HG03139 (cell line): ENCODE measurements at regions not wholly inside any gene's neighbourhood (a gene's known extent, or its start where the extent isn't known, plus 50 kb on each side); places are given as distances from the start of the nearest gene placed in this dataset.

Experiments used
- ATAC-seq: cut with Tn5 transposase; IDR thresholded peaks from one replicate; pipeline ENCODE4 v1.9.1; 2021; ENCODE audit not compliant: unreplicated experiment

DNA sequence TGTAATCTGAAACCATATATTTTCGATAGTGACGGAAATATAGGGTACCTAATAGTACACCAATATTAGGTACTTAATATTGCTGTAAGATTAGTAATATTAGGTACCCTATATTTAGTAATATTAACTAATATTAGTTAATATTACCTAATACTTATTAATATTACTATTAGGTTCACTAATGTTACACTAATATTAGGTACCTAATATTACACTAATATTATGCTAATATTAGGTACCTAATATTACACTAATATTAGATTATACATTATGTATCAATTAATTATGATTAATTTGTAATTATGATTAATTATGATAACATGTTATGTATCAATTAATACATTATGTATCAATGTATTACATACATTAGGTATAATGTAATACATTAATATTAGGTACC, 518.2 kb upstream of the LRATD1 start:
- no peak for ATAC-seq

DNA sequence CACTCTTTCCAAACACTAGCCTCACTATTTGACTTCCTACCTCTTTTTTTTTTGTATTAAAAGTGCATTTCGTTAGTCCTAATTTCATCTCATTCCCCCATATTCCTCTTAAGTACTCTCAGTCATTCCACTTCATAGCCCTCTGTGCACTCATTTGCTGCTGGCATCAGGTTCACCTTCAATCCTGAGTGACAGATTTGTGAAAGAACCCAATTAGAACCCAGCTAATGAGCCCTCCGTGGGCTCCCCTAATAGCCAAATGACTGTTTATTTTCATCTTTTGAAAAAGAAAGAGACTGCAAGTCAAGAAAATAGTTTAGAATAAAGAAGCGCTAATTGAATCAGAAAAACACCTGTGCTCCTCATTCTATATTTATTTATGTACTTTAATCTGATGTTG, 512.1 kb upstream of the LRATD1 start:
- no peak for ATAC-seq

DNA sequence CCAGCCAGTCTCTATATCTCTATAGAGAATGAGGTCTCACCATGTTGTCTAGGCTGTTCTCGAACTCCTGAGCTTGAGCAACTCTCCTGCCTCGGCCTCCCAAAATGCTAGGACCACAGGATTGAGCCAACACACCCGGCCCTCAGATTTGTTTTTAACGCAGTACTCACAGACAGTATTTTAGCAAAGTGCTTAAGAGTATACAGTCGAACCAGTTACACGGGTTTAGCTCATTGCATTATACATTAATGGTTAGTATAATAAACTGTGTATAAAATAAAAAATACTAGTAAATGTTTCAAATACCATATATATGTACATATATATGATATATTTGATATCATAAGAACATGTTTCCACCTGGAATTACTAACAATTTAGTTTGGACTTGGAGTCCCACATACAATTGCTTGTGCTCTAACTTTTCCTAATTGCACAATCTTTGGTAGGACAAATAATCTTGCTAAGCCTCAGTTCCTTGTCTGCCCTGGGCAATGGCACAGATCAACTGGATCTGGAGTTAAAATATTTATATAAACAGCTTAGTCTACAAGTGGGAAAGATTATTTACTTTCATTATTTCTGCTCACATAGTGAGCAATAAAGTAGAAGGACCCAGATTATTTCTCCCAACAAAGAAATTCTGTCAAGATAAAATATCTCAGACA, 508.9 kb upstream of the LRATD1 start:
- ATAC-seq: no peak

DNA sequence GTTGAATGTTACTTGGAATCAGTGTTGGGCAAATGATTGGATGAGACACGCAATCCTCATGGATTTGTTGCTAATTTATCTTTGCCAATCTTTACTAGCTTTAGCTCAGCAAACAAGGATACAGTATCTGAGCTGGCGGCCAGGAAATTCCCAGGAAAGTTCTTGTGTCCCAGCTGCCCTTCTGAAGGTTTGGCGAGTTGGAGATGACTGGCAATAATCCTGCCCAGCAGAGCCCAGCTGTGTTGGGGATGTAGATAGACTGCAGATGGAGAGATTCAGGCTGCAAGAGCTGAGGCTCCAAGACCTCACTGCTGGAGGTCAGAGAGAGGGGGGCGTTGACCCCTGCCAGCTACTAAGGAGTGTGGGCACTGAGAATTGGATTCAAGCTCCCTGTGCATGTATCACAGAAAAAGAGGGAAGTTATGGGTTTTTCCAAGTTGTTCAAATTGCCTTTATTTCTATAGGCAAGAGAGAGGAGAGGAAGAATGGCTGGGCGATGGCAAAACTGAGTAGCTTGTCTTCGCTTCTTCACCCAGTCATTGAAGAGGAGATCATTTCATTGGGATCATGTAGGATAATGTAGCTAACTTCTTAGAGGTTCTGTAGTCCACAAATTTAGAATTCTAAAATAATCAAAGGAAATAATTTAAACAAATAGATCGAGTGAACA, 506.8 kb upstream of the LRATD1 start:
- ATAC-seq: no peak

DNA sequence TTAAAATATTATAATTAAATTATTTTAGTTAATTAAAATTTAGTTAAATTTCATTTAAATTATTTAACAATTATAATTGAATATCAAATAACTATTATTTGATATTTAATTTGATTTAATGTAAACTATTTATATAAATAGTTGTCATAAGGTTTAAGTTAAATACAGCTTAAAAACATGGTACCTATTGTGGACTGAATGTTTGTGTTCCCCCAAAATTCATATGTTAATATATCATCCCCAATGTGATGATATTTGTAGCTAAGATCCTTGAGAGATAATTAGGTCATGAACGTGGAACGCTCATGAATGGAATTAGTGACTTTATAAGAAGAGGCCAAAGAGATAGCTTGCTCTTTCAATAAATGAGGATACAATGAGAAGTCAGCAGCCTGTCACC, 505.7 kb upstream of the LRATD1 start:
- ATAC-seq: no peak

DNA sequence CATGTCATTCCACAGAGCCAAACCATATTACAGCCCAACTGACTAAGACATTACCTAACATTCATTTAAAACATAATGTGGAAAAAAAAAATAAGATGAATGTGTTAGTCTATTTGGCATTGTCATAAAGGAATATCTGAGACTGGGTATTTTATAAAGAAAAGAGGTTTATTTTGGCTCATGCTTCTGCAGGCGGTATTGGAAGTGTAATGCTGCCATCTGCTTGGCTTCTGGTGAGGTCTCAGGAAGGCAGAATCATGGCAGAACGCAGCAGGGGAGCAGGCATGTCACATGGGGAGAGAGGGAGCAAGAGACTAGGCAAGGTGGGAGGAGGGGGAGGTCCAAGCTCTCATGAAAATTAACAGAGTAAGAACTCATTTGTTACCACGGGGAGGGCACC, 504.8 kb upstream of the LRATD1 start:
- ATAC-seq: no peak

DNA sequence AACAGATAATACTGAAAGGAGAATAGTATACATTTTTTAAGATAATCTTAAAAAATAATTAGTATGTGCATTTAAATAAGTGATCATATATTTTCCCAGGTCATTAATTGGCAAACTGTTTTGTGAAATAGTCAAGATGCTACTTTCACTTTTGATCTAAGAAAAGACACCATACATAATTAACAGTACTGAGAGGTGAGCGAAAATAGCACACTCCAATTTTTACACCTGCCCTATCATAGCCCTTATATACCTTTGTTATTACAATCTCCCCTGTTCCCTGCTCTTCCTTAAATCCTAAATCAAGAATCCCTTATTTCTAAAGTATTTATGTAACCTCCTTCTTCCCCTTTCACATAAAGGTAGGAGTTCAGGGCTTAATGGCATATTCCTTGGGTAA, 500.1 kb upstream of the LRATD1 start:
- ATAC-seq: no peak

DNA sequence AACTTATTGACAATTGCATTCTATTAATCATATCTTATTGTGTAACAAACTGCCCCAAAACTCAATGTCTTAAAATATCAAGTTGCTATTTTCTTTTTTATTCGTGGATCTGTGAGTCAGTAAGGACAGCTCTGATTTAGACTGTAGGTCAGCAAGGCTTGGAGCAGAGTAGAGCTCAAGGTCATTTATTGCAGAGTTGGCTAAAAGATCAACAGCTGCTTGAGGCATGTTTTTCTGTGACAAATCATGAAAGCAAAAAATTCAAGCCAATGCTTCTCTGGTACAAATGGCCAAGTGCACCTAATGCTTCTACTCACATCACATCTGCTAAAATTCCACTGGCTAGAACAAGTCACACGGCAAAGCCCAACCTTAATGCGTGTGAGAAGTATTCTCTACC, 497.7 kb upstream of the LRATD1 start:
- ATAC-seq: no peak

DNA sequence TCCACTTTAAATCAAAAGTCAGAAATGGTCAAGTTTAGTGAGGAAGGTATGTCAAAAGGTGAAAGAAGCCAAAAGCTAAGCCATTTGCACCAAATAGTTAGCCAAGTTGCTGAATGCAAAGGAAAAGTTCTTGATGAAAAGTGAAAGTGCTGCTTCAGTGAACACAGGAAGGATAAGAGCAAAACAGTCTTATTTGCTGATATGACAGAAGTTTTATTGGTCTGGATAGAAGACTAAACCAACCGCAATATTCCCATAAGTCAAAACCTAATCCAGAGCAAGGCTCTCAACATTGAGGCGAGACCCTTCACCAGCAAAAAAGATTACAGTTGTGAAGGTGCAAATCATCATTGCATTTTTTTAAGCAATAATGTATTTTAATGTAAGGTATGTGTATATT, 496.5 kb upstream of the LRATD1 start:
- ATAC-seq: no peak

DNA sequence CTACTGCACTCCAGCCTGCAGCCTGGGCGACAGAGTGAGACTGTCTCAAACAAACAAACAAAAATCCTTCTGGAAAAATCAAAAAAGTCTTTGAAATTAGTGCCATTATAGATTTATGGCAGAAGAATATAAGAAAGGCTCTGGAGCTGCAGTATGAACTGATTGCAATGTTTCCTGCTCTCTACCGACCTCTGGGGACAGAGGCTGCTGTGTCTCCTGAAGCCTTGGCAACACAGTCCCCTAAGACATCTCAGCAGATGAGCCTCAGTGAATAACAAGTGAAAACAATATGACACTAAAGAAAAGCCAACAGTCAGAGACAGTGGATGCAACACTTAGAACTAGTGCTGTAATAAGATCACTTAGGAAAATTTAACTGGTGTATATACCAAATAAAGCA, 494.9 kb upstream of the LRATD1 start:
- ATAC-seq: no peak

DNA sequence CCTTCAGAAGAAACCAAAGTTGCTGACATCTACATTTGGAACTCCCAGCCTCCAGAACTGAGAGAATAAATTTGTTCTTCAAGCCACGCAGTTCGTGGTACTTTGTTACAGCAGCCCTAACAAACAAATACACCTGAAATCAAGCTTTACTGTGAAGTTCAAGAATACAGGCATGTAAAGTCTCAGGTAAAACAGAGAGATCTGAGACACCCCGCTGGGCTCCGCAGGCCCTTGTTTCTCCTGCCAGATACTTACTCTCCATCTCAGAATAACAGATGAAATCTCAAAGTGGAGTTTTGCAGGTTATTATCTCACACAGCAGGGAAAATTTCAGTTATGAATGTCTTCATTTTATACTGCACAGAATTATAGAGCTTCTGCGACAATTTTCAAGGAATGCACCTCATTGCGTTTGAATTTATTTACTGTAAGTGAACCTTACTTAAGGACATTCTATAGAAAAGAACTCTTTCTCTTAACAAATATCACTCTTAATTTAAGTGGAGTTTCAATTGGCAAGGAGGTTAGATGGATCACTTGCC, 492.4 kb upstream of the LRATD1 start:
- ATAC-seq: no peak

DNA sequence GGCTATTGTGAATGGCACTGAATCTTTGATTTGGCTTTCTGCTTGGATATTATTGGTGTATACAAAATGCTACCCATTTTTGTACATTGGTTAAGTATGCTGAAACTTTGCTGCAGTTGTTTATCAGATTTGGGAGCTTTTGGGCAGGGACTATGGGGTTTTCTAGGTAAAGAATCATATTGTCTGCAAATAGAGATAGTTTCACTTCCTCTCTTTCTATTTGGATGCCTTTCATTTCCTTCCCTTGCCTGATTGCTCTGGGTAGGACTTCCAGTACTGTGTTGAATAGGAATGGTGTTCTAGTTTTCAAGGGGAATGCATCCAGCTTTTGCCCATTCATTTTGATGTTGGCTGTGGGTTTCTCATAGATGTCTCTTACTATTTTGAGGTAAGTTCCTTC, 489.1 kb upstream of the LRATD1 start:
- no peak for ATAC-seq

DNA sequence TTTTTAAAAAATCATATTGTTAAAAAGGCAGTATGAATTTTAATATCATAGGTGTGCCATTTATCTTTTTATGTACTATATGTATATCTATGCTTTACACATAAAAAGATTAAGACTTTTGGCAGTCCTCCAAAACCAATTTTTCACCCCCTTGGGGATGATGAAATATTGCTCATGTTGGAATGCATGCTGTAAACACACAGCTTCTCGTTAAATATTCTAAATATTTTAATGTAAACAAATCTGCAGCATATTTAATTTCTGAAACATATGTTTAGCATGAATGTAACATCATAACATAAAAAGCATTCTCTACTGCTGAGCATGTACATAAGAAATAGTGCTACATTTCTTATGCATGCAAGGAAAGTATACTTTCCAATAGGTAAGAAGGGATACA, 484.3 kb upstream of the LRATD1 start:
- ATAC-seq: no peak

DNA sequence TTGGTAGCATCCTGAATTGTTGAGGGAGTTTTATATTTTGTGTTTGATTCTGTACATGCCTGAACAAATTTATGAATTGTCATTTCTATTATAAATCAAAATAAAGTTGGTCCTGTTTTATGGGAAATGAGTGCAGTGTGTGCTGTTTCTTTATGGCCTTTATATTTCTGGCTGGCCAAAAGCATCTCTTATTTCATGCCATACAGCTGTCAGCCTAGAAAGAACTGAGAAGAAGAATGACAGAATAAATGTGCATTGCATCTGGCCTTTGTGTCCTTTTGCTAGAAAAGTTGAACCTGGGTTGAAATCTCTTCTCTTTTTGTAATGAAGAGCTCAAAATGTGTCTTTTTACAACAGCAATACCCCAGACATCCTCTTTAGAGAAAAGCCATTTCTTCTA, 474.7 kb upstream of the LRATD1 start:
- ATAC-seq: no peak

DNA sequence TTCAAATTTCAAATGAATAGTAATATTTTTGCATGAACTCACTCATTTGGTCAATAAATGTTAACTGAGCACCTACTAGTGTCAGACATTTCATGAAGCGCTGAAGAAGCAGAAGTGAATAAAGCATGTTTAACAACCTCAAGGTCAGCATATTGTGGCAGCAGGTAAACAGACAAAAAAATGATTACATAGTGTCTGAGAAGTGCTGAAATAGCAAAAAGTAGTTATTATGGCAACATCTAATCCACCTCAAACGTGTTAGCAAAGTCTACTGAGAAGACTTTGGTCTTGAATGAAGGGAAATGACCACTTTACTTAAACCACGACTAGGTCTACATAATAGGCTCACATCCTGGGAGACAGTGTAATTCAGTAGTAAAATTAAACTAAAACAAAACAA, 452.2 kb upstream of the LRATD1 start:
- no peak for ATAC-seq

DNA sequence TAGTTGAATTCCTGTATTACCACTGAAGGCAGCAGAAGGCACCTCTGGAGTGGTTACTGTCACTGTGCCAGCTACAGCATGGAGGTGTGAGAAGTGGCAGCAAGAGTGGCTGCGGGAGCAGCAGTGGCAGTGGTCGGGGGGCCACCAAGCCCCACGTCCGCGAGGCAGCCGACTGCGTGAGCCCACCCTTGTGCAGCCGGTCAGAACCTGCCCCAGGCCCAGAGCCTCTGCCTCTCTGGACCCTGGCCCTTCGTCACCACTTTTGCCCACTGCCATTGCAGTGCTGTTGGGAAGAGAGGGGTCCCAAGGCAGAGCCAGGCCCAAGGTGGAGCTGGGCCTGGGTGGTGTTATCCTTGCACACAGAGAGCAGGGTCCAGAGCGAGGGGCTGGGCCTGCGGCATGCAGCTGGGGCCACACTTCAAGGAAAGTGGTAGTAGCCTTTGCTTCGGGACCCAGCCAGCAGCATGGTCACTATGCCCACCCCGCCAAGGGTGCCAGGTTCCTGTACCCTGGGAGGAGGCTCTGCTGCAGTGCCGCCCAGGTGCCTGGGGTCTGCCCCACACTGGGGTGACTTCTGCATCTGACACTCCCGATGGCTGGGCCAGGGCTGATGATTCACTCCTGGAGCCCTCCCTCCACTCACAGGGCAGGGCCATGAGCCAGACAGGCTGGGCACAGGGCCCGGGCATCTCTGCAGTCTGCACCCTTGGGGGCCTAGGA, 450.1 kb upstream of the LRATD1 start:
- no peak for ATAC-seq

DNA sequence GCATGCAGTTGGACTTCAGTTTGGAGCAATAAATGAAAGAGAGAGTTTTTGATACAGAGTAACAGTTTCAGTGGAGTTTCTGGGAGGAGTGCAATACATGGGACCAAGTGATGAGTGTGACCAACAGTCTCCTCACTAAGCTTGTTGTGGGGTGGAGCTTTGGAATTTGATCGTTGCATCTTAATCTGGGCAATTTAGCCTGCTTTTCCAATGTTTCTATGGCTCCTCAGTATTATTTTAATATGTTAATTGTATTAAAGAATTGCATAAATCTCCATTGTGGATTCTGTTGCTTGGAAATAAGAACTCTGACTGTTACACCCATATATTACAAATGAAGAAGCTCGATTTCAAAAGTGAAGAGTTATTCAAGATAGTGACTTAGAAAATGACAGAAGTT, 446.6 kb upstream of the LRATD1 start:
- no peak for ATAC-seq

DNA sequence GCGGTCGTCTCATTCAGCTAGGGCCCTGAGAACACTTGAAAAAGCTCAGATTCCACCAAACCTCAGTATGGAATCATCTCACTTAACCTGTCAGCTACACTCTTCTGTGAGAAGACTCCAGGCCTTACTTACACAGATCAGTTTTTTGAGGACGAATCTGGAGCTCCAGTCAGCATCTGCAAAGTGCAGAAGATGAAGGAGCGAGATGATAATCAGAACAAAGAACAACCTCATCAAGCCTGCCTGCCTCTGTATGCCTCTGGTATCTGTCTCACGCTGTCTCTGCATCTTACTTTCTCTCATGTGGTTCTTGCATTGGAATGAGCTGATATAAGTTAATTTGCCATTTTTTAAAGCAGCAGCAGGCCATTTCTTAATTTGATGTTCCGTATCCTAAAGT, 444.1 kb upstream of the LRATD1 start:
- ATAC-seq: no peak

DNA sequence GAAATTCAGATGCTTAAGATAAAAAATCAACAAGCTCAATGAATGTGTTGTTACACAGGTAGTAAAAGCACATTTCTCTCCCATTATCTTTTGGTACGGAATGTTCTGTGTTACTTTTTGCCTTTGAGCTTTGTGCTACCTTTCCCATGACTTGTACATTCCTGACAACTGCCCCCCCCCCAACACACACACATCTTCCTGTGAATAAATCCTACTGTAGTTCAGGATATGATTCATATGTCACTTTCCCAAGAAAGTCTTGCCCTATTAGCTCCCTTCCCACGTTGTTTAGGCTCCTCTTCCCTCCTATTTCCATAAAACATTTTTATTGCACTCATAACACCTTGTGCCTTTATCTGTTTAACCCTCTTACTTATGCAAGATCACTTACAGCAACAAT, 442.6 kb upstream of the LRATD1 start:
- no peak for ATAC-seq

DNA sequence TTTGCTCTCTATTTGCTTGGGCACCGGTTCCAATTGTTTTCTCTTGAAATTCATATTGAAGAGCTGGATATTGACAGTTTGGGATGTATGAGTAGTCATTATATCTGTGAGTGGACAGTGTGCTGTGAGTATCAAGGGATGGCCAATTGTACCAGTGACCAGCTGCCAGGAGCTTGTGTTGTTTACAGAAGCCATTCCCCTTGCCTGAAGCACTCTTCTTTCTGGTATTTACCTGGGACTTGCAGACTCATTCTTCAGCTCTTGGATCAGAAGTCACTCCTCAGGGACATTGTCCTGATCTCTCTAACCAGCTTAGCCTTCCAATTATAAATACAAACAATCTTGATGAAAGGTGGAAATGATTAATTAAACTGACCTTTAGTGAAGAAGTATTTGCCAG, 438.3 kb upstream of the LRATD1 start:
- ATAC-seq: no peak

DNA sequence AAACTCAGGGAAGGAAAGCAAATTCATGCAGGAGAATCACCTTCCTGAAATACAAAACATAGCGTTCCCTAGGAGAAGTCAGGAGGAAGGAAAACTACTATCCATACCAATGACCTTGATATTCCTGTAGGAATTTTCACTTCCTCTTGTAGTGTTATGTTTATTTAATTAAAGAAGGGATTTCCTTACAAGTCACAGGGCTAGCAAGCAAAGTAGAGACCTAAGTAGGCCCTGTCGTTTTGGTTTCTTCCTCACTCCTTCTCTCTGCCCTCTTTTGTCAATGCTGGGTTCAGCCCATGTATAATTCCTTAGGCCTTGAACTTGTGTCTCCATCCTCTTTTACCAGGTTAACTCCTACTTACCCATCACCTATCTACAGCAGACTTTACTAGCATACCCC, 435.2 kb upstream of the LRATD1 start:
- no peak for ATAC-seq

DNA sequence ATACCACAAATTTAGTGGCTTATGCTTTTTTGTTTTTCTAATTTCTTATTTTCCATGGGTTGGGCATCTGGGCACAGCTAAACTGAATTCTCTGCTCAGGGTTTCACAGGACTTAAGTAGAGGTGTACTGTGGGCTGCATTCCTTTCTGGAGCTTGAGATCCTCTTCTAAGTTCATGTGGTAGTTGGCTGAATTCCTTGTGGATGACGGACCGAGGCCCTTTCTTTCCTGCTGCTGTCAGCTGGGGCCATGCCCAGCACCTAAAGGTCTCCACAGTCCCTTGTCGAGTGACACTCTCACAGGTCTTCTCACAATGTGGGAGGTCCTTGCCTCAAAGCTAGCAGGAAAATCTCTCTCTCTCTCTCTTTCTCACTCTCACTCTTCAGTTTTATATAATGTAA, 433.5 kb upstream of the LRATD1 start:
- no peak for ATAC-seq
